GM19328 (cell line): ENCODE measurements at regions not wholly inside any gene's neighbourhood (a gene's known extent, or its start where the extent isn't known, plus 50 kb on each side); places are given as distances from the start of the nearest gene placed in this dataset.
"Not testable (repeated sequence)": the region's sequence is repeated elsewhere in the genome, so short reads cannot be mapped to it uniquely, and the experiment has no call there.

ENCODE experiments used
- ATAC-seq: cut with Tn5 transposase; IDR thresholded peaks from one replicate; pipeline ENCODE4 v1.9.1; 2021; ENCODE audit warnings: mild to moderate bottlenecking, moderate library complexity; ENCODE audit not compliant: unreplicated experiment

DNA sequence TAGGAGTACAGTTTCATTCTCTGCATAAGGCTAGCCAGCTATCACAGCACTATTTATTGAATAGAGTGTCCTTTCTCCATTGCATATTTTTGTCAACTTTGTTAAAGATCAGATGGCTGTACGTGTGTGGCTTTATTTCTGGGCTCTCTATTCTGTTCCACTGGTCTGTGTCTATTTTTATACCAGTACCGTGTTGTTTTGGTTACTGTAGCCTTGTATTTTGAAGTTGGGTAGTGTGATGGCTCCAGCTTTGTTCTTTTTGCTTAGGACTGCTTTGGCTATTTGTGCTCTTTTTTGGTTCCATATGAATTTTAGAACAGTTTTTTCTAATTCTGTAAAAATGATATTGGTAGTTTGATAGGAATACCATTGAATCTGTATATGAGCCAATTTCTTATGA lies 182.1 kb upstream of the DIAPH2 start:
- ATAC-seq = no peak

DNA sequence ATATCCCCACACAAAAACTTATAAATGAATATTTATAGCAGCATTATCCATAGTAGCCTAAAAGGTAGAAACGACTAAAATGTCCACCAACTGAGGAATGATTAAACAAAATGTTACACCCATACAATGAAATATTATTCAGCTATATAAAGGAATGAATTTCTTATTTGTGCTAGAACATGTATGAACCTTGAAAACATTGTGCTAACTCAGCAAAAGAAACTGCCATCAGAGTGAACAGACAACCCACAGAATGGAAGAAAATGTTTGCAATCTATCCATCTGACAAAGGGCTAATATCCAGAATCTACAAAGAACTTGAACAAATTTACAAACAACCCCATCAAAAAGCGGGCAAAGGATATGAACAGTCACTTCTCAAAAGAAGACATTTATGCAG lies 155.3 kb upstream of the DIAPH2 start:
- ATAC-seq = not testable (repeated sequence)

DNA sequence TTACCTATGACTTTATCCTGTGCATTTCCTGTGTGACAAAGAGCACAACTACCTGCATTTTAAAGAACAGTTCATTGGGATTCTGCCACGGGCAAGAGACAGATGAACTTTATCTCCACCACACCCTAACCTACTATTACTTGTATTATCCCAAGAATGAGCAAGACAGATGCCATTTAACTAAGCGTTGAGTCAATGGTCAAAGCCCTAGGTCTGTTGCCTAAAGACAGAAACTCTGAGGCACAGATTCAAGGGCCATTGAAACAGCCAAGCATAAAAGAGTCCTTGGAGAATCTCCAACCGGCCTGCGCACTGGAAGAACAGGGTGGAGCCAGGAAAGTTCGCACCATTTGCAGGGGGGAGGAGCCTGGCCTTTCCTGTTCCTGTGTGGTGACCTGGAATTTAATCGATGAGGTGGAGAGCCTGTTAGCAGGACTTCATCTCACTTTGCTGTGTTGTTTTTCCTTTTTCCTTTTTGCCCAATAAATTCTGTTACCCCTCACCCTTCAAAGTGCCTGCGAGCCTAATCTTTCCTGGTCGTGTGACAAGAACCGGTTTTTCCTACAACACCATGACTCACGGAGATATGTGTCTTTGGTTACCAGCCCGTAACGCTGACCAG lies 146.4 kb upstream of the DIAPH2 start:
- no peak for ATAC-seq

DNA sequence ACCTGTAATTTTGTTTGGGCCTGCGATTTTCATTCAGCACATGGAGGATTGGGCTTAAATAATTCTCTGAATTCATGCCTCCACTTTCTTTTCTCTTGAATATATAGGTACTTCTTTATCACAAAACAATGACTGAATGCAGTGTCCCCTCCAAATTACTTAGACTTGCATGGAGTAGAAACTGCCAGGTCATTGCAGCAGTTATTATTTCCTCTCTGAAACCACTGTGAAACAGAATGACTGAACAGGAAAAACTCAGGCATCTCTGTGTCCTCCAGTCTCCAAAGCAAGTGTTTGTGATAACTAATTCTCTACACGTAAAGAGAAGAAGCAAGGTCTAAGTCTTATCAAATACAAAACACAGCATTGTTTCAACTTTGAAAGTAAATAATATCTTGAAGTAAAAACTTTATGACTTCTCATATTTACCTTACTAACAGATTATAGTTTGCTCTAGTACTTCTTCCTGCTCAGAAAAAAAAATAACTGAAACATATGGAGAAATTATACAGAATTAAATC lies 144.5 kb upstream of the DIAPH2 start:
- ATAC-seq = no peak

DNA sequence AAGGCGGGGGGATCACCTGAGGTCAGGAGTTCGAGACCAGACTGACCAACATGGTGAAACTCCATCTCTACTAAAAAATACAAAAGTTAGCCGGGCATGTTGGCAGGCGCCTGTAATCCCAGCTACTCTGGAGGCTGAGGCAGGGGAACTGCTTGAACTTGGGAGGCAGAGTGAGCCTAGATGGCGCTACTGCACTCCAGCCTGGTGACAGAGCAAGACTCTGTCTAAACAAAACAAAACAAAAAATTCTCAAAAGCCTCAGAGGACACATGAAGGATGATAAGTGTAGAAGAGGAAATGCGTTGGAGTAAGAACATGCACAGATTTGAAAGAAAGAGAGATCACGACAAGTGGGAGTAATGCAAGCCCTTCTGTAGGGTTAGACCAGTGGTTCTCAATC lies 138.4 kb upstream of the DIAPH2 start:
- ATAC-seq = not testable (repeated sequence)

DNA sequence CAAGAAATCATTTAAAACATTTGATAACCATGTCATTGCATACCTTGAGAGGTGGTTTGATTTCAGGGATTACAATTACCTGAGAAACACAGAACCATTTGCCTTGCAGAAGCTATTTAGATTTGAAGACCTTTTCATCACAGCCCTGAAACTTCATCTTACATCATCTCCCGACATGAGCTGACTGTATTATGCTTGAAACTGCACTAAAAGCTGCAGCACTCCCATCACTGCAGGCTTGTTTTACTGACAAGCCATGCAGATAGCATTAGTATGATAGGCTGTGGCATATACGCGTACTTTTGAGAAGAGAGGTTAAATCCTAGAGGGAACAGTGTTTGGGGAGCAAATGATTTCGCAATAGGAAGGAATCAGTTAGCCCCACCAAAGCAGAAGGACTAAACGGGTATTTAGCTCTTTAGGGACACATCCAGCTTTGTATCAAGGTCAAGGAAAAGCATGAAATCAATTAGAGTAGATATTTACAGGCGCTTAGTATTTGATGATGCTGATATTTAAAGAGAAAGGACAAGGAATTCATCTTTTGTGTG lies 133.2 kb upstream of the DIAPH2 start:
- ATAC-seq = no peak

DNA sequence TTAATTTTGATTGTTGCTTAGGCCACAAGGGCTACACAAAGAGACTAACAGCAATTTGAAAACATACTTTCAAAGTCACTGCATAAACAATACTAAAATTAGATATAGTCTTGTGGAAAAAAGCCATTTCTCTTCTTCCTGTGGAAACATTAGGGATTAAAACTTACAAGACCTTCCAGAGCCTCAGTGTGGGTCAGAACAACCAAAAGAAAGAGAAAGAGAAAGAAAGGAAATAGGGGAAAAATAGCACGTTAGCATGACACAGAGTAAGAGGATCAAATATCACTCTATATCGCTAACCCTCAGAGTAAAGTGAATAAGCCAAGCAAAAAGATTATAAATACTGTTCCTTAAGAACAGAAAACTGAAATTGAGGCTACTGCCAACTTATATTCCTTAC lies 127.8 kb upstream of the DIAPH2 start:
- no peak for ATAC-seq

DNA sequence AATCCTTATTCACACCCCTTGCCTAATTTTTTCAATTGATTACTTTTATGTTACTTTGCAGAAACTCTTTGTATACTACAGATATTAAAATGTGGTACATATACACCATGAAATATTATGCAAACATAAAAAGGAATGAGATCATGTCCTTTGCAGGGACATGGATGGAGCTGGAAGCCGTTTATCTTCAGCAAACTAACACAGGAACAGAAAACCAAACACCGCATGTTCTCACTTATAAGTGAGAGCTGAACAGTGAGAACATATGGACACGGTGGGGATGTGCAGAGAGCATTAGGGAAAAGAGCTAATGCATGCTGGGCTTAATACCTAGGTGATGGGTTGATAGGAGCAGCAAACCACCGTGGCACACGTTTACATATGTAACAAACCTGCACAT lies 123.5 kb upstream of the DIAPH2 start:
- not testable (repeated sequence) for ATAC-seq

DNA sequence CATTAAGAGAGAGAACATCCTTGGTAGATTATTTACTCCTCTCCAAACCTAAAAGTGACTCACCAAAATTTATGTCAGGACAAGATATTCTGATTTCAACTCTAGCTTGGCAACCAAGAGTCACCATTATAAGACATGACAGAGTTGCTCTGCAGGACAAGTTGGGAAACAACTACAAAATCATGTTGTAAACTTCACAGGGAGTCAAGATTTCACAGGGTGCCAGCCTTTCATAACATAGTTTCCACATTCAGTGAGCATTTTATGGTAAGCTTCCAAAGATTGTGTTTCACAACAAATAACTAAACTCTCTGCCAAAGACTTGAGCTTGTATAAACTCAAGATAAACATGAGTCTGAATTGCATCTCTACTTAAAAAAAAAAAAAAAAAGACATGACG lies 121.0 kb upstream of the DIAPH2 start:
- ATAC-seq = no peak

DNA sequence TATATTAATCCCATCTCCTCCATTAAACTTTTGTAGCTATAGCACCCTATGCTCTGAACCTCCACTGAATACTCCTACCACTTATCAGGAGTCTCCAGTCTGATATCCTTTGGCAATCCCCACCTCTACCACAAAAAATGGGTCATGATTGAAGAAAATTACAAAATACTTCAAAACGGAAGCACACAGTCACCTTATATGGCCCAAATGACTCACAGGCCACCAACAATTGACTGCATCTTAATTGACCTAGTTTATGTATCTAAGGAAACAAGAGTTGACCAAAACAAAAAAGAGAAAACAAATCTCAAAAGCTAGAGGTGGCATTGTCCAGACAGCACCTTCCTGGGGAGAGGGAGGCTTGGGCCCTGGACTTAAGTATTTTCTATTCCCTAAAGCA lies 120.0 kb upstream of the DIAPH2 start:
- no peak for ATAC-seq

DNA sequence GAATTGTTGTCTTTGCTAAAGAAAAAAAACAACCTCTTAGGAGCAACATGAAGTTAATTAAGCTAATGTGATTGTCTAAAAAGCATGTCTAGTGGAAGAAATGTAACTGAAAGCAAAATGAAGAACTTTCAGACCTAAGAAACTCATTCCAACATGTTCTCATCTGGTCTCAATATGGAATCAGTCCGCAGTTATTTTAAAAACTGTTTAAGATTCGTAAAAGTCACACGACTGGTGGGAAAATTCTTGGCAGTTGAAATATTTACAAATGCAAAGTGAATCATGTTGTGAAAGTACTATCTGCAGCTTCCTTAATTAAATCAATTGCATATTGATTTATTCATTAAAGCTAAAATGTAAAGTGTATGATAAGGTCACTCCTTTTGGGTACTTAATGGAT lies 117.8 kb upstream of the DIAPH2 start:
- ATAC-seq = no peak

DNA sequence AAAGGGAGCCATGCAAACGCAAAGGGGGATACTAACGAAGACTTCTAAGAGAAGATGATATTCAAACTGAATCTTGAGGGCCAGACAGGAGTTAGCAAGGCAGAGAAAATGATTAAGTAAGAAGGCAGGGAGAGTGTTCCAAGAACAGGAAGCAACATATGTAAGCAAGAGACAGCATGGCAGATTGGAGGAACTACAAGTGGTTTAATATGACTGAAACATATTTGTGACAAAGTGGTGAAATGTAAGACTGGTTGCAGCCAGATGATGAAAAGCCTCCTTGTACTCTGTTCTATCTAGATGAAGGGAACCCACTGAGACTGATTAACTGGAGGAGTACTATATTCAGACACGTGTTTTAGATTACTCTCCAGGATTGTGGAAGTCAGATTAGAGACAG lies 116.6 kb upstream of the DIAPH2 start:
- no peak for ATAC-seq

DNA sequence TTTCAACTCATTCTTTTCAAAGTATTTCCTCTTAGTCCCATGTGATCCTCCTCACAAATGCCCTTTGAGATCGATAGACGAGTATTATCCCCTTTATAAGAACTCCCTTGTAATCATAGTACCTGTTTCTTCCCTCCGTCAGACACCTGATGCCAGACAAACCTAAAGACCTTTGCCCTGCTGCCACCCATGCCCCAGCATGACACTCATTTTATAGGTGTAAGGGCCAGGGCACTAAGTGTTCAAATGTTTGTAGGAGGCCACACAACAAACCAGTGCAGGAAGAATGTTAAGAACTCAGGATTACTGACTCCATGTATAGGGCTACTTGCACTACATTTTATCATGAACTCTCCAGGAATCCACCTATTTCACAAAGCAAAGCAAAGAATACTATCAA lies 115.6 kb upstream of the DIAPH2 start:
- no peak for ATAC-seq

DNA sequence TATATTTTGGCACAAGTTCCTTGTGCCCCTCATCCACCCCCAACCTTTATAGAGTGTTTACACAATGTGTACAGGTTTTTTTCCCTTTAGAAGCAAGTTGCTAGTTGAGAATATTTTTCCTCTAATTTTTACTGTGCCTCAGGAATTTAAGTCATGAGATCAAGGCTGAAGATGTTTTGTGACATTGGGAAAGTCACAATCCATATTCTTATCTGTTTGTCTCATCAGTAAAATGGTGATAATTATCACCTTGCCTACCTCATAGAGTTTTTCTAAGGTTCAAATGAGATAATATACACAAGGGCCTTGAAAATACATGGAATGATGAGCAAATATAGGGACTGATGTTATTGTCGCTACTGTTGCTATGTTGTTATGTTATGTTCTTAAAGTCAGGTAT lies 109.6 kb upstream of the DIAPH2 start:
- ATAC-seq = no peak

DNA sequence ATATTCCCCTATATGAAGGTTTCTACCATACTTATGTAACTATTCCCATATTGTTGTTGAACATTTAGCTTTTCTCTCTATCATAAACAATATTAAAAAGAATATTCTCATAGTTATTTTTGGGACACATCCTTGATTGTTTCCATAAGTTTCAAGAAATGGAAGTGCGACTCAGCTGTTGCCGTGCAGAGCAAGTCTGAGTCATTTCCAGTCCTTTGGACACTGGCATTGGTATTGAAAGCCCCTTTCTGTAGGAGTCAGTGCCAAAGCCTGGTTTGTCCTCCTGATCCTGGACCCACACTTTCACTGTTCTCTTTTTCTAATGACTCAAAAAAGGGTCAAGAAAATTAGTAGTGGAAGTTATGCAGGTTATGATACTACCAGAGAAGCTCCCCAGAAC lies 108.3 kb upstream of the DIAPH2 start:
- ATAC-seq = no peak

DNA sequence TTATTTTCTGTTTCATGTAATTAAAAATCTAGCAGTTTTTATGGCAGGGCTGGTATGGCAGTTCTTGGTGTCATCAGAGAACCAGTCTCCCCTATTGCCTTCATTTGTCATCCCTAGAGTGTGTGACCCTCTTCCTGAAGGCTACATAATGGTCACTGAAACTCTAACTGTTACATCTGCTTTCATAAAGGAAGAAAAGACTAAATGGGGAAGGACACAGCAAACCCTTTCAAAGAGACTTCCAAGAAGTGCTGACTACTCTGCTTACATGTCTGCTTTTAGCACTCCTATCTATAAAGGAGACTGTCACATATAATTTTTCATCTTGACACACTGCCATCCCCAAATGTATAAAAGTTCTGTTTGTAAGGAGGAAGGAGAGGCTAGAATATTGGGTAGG lies 105.9 kb upstream of the DIAPH2 start:
- no peak for ATAC-seq

DNA sequence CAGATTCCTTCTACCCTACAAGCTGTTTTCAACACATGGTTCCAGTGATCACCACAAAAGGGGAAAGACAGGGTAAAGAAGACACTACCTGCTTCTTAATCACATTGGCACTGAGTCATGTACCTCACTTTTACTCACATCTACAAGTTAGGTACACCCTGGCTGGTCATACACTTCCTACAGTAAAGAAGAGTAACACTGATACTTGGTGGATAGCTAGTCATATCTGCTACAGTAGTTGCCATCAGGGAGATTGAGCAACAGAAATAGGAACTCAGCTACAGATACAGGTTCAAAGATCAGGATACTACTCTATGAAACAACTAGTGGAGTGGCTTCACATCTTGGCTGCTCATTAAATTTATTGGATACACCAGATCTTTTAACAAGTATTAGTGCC lies 105.4 kb upstream of the DIAPH2 start:
- no peak for ATAC-seq

DNA sequence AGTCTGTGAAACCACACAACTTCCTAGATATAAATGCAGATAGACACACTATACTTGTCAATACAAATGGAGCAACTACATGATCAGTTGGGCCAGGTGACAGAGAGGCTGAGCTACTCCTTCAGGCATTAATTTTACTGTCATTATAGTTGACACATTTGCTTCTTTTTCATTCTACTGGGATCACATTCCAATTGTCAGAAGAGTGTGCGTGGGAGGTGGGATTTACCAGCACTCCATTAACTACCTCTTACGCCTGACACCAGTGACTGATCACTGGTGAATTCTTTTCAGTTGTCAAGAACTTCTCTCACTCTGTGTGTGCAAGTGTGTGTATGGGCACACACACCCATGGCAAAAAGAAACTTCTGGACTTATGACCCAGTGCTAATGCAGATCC lies 94.2 kb upstream of the DIAPH2 start:
- no peak for ATAC-seq

DNA sequence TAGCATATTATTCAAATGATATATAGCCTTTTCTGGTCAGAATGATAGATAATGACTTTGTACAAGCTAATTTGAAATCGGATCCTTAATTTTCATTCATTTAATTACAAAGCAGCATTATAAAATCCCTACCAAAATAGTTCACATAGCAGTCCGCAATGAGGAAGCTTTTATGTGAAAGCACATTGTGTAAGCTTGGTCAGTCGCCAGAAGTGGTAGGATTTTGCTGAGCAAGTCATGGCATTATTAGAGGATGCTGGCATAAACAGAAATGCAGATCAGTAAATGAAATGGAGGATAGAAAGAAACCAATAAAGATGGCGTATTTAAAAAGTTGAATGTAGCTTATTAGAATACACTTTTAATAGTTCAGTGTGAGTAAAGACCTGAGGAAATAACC lies 93.2 kb upstream of the DIAPH2 start:
- no peak for ATAC-seq

DNA sequence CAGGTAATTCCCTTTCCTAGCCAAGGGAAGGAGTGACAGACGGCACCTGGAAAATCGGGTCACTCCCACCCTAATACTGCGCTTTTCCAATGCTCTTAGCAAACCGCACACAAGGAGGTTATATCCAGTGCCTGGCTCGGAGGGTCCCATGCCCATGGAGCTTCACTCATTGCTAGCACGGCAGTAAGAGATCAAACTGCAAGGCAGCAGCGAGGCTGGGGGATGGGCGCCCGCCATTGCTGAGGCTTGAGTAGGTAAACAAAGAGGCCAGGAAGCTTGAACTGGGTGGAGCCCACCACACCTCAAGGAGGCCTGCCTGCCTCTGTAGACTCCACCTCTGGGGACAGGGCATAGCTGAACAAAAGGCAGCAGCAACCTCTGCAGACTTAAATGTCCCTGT lies 86.8 kb upstream of the DIAPH2 start:
- not testable (repeated sequence) for ATAC-seq

DNA sequence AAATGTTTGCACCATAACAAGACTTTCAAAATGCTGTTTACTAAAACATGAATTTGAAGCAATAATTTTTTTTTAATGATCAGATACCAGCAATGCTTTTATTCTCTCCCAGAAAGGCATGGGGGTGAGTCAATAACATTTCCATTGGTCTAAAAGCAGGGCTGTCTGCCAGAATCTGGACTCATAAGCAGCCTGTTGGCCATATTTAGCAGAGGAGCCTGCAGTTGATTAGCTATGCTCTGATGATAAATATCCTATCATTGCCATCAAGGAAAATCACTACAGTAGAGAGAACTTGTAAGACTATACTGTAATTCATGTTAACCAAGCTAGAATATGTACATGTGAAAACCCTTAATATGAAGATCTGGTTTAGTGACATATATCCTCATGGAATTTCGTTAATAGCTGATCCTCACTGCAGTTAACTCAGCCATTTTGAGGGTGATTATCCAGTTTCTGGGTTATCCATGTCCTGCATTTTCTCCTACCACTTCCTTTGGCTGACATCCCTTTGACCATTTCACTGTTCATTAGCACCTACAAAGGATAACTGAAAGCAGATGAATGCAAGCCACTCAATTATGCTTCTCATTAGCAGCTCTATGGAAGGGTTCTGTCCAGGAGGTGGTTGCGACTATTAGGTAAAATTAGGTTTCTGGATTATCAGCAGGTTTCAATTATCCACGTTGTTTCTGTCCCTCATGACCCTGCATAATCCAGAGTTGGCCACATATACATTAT lies 72.9 kb upstream of the DIAPH2 start:
- ATAC-seq = no peak

DNA sequence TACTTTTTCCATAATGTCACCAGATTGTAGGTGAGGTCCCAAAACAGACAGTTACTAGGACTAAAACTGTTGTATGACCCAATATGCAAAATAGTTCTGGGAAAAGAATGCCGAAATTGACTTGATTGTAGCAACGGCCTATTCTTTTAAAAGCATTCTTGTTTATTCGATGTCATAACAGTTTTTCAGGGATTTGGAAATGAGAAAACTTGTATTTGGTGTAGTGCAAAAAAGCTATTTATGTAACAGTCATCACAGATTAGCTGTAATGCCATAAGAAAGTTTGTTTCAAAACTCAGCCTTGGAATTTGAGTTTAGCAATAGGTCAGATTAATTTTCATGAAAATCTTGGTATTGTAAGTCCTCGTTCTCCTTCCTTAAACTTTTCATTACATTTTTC lies 69.2 kb upstream of the DIAPH2 start:
- ATAC-seq = no peak
